MM.1S (cell line): ENCODE measurements at regions not wholly inside any gene's neighbourhood (a gene's known extent, or its start where the extent isn't known, plus 50 kb on each side); places are given as distances from the start of the nearest gene placed in this dataset.

Experiments used
- DNase-seq: peaks from one replicate; pipeline ENCODE4 v3.0.0-alpha.2; 2015
- H2AFZ ChIP-seq: fragments of 300-600 bp; sonication (generic); 2 replicates; pipeline ENCODE4 v1.6.0; 2016; ENCODE audit warnings: antibody characterized with exemption, low read length
- H3F3A ChIP-seq: fragments of 300-600 bp; sonication (generic); 2 replicates; pipeline ENCODE4 v1.6.1; 2016; ENCODE audit warnings: mild to moderate bottlenecking, antibody characterized with exemption, low read length, moderate library complexity, mixed read lengths; ENCODE audit not compliant: insufficient read depth
- H3K27ac ChIP-seq: fragments of 300-600 bp; sonication (generic); 2 replicates; pipeline ENCODE4 v1.5.1; 2016; ENCODE audit warnings: mild to moderate bottlenecking, low read length
- H3K27me3 ChIP-seq: fragments of 300-600 bp; sonication (generic); replicated peaks from 2 replicates; pipeline ENCODE4 v1.6.0; 2016; ENCODE audit warnings: low read length; ENCODE audit not compliant: insufficient read depth
- H3K36me3 ChIP-seq: fragments of 300-600 bp; sonication (generic); replicated peaks from 2 replicates; pipeline ENCODE4 v1.6.1; 2016; ENCODE audit warnings: mild to moderate bottlenecking, low read length, mixed read lengths; ENCODE audit not compliant: insufficient read depth
- H3K4me1 ChIP-seq: fragments of 300-600 bp; sonication (generic); 2 replicates; pipeline ENCODE4 v1.6.1; 2016; ENCODE audit warnings: low read length, mixed read lengths
- H3K4me2 ChIP-seq: fragments of 300-600 bp; sonication (generic); 2 replicates; pipeline ENCODE4 v1.6.0; 2016; ENCODE audit warnings: low read depth, low read length
- H3K4me3 ChIP-seq: fragments of 300-600 bp; sonication (generic); 2 replicates; pipeline ENCODE4 v1.5.1; 2016; ENCODE audit warnings: low read length, mixed read lengths
- H3K79me2 ChIP-seq: fragments of 300-600 bp; sonication (generic); 2 replicates; pipeline ENCODE4 v1.6.1; 2016; ENCODE audit warnings: mixed run types, low read length, mixed read lengths
- H3K9ac ChIP-seq: fragments of 300-600 bp; sonication (generic); 2 replicates; pipeline ENCODE4 v1.6.1; 2016; ENCODE audit warnings: low read length, mixed read lengths
- H3K9me2 ChIP-seq: fragments of 300-600 bp; sonication (generic); replicated peaks from 2 replicates; pipeline ENCODE4 v1.6.1; 2016; ENCODE audit warnings: mild to moderate bottlenecking, low read length, mixed read lengths; ENCODE audit not compliant: insufficient read depth
- H3K9me3 ChIP-seq: fragments of 300-600 bp; sonication (generic); replicated peaks from 2 replicates; pipeline ENCODE4 v1.6.1; 2016; ENCODE audit warnings: mild to moderate bottlenecking, low read length, mixed read lengths; ENCODE audit not compliant: insufficient read depth
- H4K20me1 ChIP-seq: fragments of 300-600 bp; sonication (generic); 2 replicates; pipeline ENCODE4 v1.6.1; 2016; ENCODE audit warnings: mild to moderate bottlenecking, low read length, moderate library complexity, mixed read lengths; ENCODE audit not compliant: insufficient read depth
- EZH2 ChIP-seq: fragments of 300-600 bp; sonication (generic); optimal IDR thresholded peaks from 2 replicates; pipeline ENCODE3; 2017; ENCODE audit warnings: low read depth, mild to moderate bottlenecking, antibody characterized with exemption, low read length, mixed read lengths
- EZH2phosphoT487 ChIP-seq: fragments of 300-600 bp; sonication (generic); IDR thresholded peaks from 2 replicates; pipeline ENCODE4 v1.6.1; 2018; ENCODE audit warnings: antibody characterized with exemption, low read length
- TF ChIP-seq, protein P1 (sequence below): fragments of 300-600 bp; sonication (generic); IDR thresholded peaks from 2 replicates; pipeline ENCODE4 v1.5.1; 2016; ENCODE audit warnings: antibody characterized with exemption, low read length, mixed read lengths

DNA sequence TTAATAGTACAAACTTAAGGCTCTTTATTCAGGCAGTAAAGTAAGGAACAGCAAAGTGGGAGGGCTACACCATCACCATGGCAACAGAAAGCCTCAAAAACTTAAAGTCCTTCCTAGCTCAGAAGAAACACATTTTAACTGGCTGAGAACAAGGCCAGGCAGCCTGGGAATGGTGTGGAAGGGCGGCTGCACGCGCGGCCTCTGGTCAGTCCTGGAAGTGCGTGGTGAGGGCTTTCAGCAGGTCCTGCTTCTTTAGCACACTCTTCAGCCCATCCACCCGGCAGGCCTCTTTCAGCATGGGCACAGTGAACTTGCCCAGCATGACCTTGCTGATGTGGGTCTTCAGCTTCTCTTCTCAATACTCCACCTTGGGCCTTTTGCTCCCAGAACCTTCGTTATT is 133.0 kb downstream of the CYP26A1 start:
- Histone ChIP-seq H3K9me2 (no peaks in the 10 kb centered on the region), H4K20me1 (no peaks in the 10 kb centered on the region), H3K4me3 (no peak overlapping the region), H3F3A (no peaks in the 10 kb centered on the region), H3K9me3 (no peaks in the 10 kb centered on the region), H3K9ac (no peak overlapping the region), H3K27me3 (no peaks in the 10 kb centered on the region), H3K36me3 (no peaks in the 10 kb centered on the region), H3K79me2 (no peaks in the 10 kb centered on the region), H3K4me1 (no peaks in the 10 kb centered on the region), H3K4me2 (no peak overlapping the region), H2AFZ (no peak overlapping the region), H3K27ac (no peak overlapping the region)
- DNase-seq = no peak
- TF ChIP-seq, protein P1, sequence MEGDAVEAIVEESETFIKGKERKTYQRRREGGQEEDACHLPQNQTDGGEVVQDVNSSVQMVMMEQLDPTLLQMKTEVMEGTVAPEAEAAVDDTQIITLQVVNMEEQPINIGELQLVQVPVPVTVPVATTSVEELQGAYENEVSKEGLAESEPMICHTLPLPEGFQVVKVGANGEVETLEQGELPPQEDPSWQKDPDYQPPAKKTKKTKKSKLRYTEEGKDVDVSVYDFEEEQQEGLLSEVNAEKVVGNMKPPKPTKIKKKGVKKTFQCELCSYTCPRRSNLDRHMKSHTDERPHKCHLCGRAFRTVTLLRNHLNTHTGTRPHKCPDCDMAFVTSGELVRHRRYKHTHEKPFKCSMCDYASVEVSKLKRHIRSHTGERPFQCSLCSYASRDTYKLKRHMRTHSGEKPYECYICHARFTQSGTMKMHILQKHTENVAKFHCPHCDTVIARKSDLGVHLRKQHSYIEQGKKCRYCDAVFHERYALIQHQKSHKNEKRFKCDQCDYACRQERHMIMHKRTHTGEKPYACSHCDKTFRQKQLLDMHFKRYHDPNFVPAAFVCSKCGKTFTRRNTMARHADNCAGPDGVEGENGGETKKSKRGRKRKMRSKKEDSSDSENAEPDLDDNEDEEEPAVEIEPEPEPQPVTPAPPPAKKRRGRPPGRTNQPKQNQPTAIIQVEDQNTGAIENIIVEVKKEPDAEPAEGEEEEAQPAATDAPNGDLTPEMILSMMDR = no peak

DNA sequence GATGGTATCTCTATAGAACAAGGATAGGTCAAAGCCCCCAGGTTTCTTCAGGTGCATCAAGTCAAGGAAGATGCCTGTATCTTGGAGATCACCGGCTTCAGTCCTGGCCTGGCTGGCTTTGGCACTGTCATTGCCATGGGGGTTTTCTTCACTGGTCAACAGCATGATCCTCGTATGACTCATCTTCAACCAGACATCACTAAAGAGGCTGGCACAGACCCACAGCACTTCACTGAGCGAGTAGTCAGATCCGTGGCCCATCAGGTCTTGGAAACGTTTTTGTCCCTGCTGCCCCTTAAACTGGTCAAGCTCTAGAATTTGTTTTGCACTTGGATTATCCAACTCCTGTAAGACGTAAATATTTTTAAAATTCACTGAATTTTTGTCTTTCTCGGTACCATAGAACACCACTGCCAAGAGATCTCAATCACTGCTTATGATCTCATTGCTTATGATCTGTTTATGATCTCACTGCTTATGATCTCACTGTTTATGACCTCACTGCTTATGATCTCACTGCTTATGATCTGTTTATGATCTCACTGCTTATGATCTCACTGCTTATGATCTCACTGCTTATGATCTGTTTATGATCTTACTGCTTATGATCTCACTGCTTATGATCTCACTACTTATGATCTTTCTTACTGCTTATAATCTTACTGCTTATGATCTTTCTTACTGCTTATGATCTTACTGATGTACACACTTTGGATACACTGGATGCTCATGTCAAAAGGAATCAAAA is 135.2 kb downstream of the CYP26A1 start:
- no peaks in the 10 kb centered on the region for H3F3A ChIP-seq
- H3K27me3 ChIP-seq = no peaks in the 10 kb centered on the region
- H2AFZ ChIP-seq = no peak overlapping the region
- no peak for DNase-seq
- no peak overlapping the region for H3K4me3 ChIP-seq
- H3K27ac ChIP-seq = no peak overlapping the region
- no peaks in the 10 kb centered on the region for H3K9me2 ChIP-seq
- TF ChIP-seq EZH2 (no peak), EZH2phosphoT487 (no peak)
- TF ChIP-seq, protein P1 = no peak
- no peaks in the 10 kb centered on the region for H4K20me1 ChIP-seq
- no peaks in the 10 kb centered on the region for H3K36me3 ChIP-seq
- no peaks in the 10 kb centered on the region for H3K79me2 ChIP-seq
- H3K9me3 ChIP-seq = no peaks in the 10 kb centered on the region
- H3K9ac ChIP-seq = no peak overlapping the region
- H3K4me1 ChIP-seq = no peaks in the 10 kb centered on the region
- H3K4me2 ChIP-seq = no peak overlapping the region

DNA sequence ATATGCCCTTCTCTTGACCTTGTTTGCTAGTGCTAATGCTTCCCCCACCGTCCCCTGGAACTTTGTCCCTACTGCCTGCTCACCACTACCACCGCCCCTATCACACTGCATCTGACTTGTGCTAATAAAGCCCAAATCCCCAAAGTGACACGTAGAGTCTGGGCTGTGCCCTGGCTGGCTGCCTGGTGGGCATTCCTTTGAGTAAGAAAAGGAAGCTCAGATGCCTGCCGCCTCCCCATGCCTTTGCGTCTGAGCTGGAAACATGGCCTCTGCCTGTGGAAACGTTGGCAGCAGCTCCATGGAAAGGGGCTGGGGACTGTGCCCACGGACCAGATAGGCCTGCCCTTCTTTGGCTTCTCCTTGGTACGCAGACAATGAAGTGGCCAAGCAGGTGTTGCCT is 138.3 kb downstream of the CYP26A1 start:
- no peaks in the 10 kb centered on the region for H3K79me2 ChIP-seq
- no peaks in the 10 kb centered on the region for H3K9me2 ChIP-seq
- no peaks in the 10 kb centered on the region for H3K36me3 ChIP-seq
- H3K4me1 ChIP-seq = no peaks in the 10 kb centered on the region
- no peak overlapping the region for H2AFZ ChIP-seq
- H4K20me1 ChIP-seq = no peaks in the 10 kb centered on the region
- no peak overlapping the region for H3K27ac ChIP-seq
- no peaks in the 10 kb centered on the region for H3K27me3 ChIP-seq
- no peak overlapping the region for H3K4me3 ChIP-seq
- H3K9me3 ChIP-seq = no peaks in the 10 kb centered on the region
- H3K4me2 ChIP-seq = no peak overlapping the region
- no peaks in the 10 kb centered on the region for H3F3A ChIP-seq
- no peak for DNase-seq
- TF ChIP-seq EZH2 (no peak), EZH2phosphoT487 (no peak)
- TF ChIP-seq, protein P1 = no peak
- no peak overlapping the region for H3K9ac ChIP-seq
